H54 (cell line): ENCODE measurements at regions not wholly inside any gene's neighbourhood (a gene's known extent, or its start where the extent isn't known, plus 50 kb on each side); places are given as distances from the start of the nearest gene placed in this dataset.

Experiments used
- DNase-seq: peaks from one replicate; pipeline ENCODE4 v3.0.0; 2011; ENCODE audit warnings: low spot score, mixed read lengths; ENCODE audit not compliant: insufficient read length
- FAIRE-seq: peaks from 3 replicates; lab custom pipeline; 2011; peaks lifted over from hg19 to GRCh38; lab: Jason Lieb, UNC
- POLR2A ChIP-seq: IDR thresholded peaks from 2 replicates; pipeline ENCODE4 v1.6.1; 2011; ENCODE audit warnings: low read depth, mild to moderate bottlenecking, low read length

GRCh38 chr4:126012691-126013290, 698.0 kb downstream of the FAT4 start:
- TF ChIP-seq POLR2A, result no peak
- FAIRE-seq (no peak), DNase-seq (no peak)

- FAIRE-seq (no peak), DNase-seq (no peak)
- TF ChIP-seq POLR2A, result no peak
Measured at GRCh38 chr4:126018274-126018673, 703.5 kb downstream of the FAT4 start.

GRCh38 chr4:126023896-126024295, 709.1 kb downstream of the FAT4 start:
- no peak for TF ChIP-seq POLR2A
- FAIRE-seq (no peak), DNase-seq (no peak)

- no peak for DNase-seq
- no peak for TF ChIP-seq POLR2A
- FAIRE-seq, result no peak
Measured at GRCh38 chr4:126027601-126028000, 712.8 kb downstream of the FAT4 start.

GRCh38 chr4:126028876-126029275, 714.1 kb downstream of the FAT4 start:
- TF ChIP-seq POLR2A, result no peak
- FAIRE-seq (no peak), DNase-seq (no peak)

- FAIRE-seq, result no peak
- TF ChIP-seq POLR2A, result no peak
- no peak for DNase-seq
Measured at GRCh38 chr4:126037231-126037630, 722.5 kb downstream of the FAT4 start.

GRCh38 chr4:126038502-126039144, 723.9 kb downstream of the FAT4 start:
- DNase-seq (no peak), FAIRE-seq (no peak)
- TF ChIP-seq POLR2A, result no peak

GRCh38 chr4:126046081-126046614, 731.4 kb downstream of the FAT4 start:
- DNase-seq, result no peak
- no peak for FAIRE-seq
- TF ChIP-seq POLR2A, result no peak

- DNase-seq (no peak), FAIRE-seq (no peak)
- TF ChIP-seq POLR2A, result no peak
Measured at GRCh38 chr4:126047114-126047513, 732.4 kb downstream of the FAT4 start.

- FAIRE-seq (no peak), DNase-seq (no peak)
- TF ChIP-seq POLR2A, result no peak
Measured at GRCh38 chr4:126051689-126052424, 737.1 kb downstream of the FAT4 start.

GRCh38 chr4:126056116-126056650, 741.4 kb downstream of the FAT4 start:
- FAIRE-seq (no peak), DNase-seq (no peak)
- no peak for TF ChIP-seq POLR2A

GRCh38 chr4:126057371-126057770, 742.6 kb downstream of the FAT4 start:
- FAIRE-seq, result no peak

GRCh38 chr4:126058596-126058995, 743.8 kb downstream of the FAT4 start:
- no peak for TF ChIP-seq POLR2A
- no peak for FAIRE-seq
- no peak for DNase-seq

More at GRCh38 chr4:126057371-126057770, 742.6 kb downstream of the FAT4 start:
- no peak for DNase-seq
- no peak for TF ChIP-seq POLR2A

GRCh38 chr4:126061655-126062054, 746.9 kb downstream of the FAT4 start:
- no peak for FAIRE-seq
- no peak for TF ChIP-seq POLR2A
- no peak for DNase-seq
